Gastrocnemius medialis (tissue), 4 donors: ENCODE measurements at regions not wholly inside any gene's neighbourhood (a gene's known extent, or its start where the extent isn't known, plus 50 kb on each side); places are given as distances from the start of the nearest gene placed in this dataset.

ENCODE experiments used
- ATAC-seq, 2 donors: fragments of 150-250 bp; one replicate each; pipeline ENCODE4 v1.9.1; 2016
- DNase-seq, 2 donors: peaks; one replicate each; pipeline ENCODE4 v3.0.0-alpha.2; 2019
- H3K27ac ChIP-seq, 4 donors: fragments of 200-600 bp; sonication (generic); 1 replicate in 1 of 4; 2 replicates in 3 of 4; pipeline ENCODE4 v1.5.1; 2016 to 2018; ENCODE audit warnings: mild to moderate bottlenecking in 2 of 4, moderate library complexity in 1 of 4
- H3K27me3 ChIP-seq, 3 donors: fragments of 200-600 bp; sonication (generic) in 2 of 3; 1 replicate in 1 of 3; 2 replicates in 2 of 3; pipeline versions ENCODE4 v1.5.1 to v1.6.0; 2016 to 2019; ENCODE audit warnings: mild to moderate bottlenecking in 1 of 3, moderate library complexity in 1 of 3
- H3K36me3 ChIP-seq, 2 donors: fragments of 200-600 bp; sonication (generic) in 1 of 2; one replicate each; pipeline ENCODE4 v1.5.1; 2017 to 2018
- H3K4me1 ChIP-seq, 2 donors: fragments of 200-600 bp; sonication (generic) in 1 of 2; one replicate each; pipeline ENCODE4 v1.5.1; 2016 to 2017; ENCODE audit warnings: mild to moderate bottlenecking in 2 of 2
- H3K4me3 ChIP-seq, 4 donors: fragments of 200-600 bp; sonication (generic) in 3 of 4; 1 replicate in 1 of 4; 2 replicates in 3 of 4; pipeline ENCODE4 v1.5.1; 2016 to 2019; ENCODE audit warnings: mild to moderate bottlenecking in 2 of 4
- H3K9me3 ChIP-seq, 3 donors: fragments of 200-600 bp; sonication (generic) in 2 of 3; 1 replicate in 1 of 3; 2 replicates in 2 of 3; pipeline ENCODE4 v1.5.1; 2016 to 2019
- POLR2A ChIP-seq, 2 donors: fragments of 450-650 bp; IDR thresholded peaks; one replicate each; pipeline ENCODE4 v1.6.1; 2017; ENCODE audit warnings: antibody characterized with exemption in 2 of 2, mild to moderate bottlenecking in 2 of 2, moderate library complexity in 2 of 2
- in situ Hi-C, 4 donors: fragments of 200-750 bp; cut with MboI; loops; one replicate each; pipeline versions ENCODE4 v1.15.0 to v1.8.0; 2017; ENCODE audit warnings: low sequenced_read_pairs in 4 of 4
- intact Hi-C: fragments of 100-400 bp; cut with DNase I; formaldehyde crosslinking; loops from one replicate; pipeline ENCODE4 v1.15.1; 2023; ENCODE audit warnings: low total_unique reads
- TF ChIP-seq, protein P1 (sequence below), 5 experiments: fragments of 450-650 bp in 3 of 5; fragments of 200-600 bp in 2 of 5; sonication (generic) in 2 of 5; IDR thresholded peaks in 4 of 5; conservative IDR thresholded peaks in 1 of 5; 1 replicate in 4 of 5; 2 replicates in 1 of 5; pipeline ENCODE4 v1.5.1; 2016 to 2019; ENCODE audit warnings: antibody characterized with exemption in 5 of 5, mild to moderate bottlenecking in 3 of 5, moderate library complexity in 3 of 5

- no peaks in the 10 kb centered on the region for H3K27me3 ChIP-seq
- DNase-seq: no peak
- intact Hi-C loops: no loop called here
Observed at GRCh38 chr13:73450583-73450982, 391.8 kb downstream of the KLF5 start.

DNA sequence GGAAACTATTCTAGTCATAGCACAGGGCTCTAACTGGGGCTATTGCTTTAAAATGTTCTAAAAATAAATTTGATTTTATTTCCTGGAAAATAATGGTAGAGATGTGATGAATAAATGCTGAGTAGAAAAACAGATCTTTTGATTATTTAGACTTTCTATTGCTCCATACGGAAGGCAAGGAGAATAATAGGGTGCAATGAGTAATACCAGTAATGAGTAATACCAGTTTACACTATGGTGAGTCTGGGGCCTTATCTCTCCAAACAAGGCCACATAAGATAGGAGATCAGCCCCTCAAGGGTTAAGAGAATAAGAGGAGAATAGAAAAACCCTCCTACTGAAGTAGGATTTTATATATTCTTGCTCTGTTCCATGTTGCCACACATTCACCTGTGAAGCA, 390.4 kb downstream of the KLF5 start:
- no peaks in the 10 kb centered on the region for H3K4me1 ChIP-seq
- TF ChIP-seq, protein P1, sequence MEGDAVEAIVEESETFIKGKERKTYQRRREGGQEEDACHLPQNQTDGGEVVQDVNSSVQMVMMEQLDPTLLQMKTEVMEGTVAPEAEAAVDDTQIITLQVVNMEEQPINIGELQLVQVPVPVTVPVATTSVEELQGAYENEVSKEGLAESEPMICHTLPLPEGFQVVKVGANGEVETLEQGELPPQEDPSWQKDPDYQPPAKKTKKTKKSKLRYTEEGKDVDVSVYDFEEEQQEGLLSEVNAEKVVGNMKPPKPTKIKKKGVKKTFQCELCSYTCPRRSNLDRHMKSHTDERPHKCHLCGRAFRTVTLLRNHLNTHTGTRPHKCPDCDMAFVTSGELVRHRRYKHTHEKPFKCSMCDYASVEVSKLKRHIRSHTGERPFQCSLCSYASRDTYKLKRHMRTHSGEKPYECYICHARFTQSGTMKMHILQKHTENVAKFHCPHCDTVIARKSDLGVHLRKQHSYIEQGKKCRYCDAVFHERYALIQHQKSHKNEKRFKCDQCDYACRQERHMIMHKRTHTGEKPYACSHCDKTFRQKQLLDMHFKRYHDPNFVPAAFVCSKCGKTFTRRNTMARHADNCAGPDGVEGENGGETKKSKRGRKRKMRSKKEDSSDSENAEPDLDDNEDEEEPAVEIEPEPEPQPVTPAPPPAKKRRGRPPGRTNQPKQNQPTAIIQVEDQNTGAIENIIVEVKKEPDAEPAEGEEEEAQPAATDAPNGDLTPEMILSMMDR (IDR thresholded peaks at IDR 0.05 in 4 of 5, conservative IDR thresholded peaks at IDR 0.05 in 1 of 5): no peak
- TF ChIP-seq POLR2A (IDR thresholded peaks at IDR 0.05): no peak
- intact Hi-C loops (no loop called here), in situ Hi-C loops (no loop called here)
- H3K27ac ChIP-seq: no peak overlapping the region
- ATAC-seq: no peak
- no peak overlapping the region for H3K4me3 ChIP-seq
- H3K27me3 ChIP-seq: no peaks in the 10 kb centered on the region
- H3K9me3 ChIP-seq: no peaks in the 10 kb centered on the region
- H3K36me3 ChIP-seq: no peaks in the 10 kb centered on the region
- DNase-seq: no peak

More at GRCh38 chr13:73450583-73450982, 391.8 kb downstream of the KLF5 start:
- Histone ChIP-seq H3K36me3 (no peaks in the 10 kb centered on the region), H3K9me3 (no peaks in the 10 kb centered on the region), H3K27ac (no peak overlapping the region), H3K4me1 (no peaks in the 10 kb centered on the region), H3K4me3 (no peak overlapping the region)
- no peak for ATAC-seq
- TF ChIP-seq POLR2A (IDR thresholded peaks at IDR 0.05): no peak
- TF ChIP-seq, protein P1 (IDR thresholded peaks at IDR 0.05 in 4 of 5, conservative IDR thresholded peaks at IDR 0.05 in 1 of 5): no peak
- in situ Hi-C loops: no loop called here

DNA sequence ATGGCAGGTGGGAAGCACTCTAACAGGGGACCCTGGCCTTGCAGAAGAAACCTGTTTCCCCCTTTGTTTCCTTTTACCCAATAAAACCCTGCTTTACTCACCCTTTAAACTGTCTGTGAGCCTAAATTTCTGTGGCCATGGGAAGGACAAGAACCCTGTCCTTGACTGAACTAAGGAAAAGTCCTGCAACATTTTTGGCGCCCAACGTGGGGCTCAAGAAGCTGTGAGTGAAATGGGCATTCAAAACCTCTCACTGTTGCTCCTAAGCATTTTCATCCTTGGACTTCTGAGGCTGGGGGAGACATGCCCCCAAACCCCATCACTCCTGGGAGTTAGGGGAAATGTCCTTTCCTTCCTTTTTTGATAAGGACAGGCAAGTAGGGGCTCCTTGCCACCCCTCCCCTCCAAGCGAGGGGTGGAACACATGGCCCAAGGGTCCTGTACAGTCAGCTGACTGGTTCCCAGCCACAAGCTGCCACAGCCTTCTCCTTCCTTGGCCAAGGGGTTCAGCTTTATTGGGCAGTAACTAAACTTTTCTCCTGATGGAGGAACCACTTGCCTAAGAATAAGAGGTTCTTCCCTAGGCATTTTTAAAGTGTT, 381.6 kb downstream of the KLF5 start:
- peaks cover 0 to 11% (median 5%) of the 10 kb centered on the region in 3 donors for H3K9me3 ChIP-seq
- DNase-seq (no peak), ATAC-seq (no peak)
- TF ChIP-seq, protein P1 (IDR thresholded peaks at IDR 0.05 in 4 of 5, conservative IDR thresholded peaks at IDR 0.05 in 1 of 5): no peak
- no peak for TF ChIP-seq POLR2A (IDR thresholded peaks at IDR 0.05)
- H3K27me3 ChIP-seq: no peaks in the 10 kb centered on the region
- no peaks in the 10 kb centered on the region for H3K36me3 ChIP-seq
- no peak overlapping the region for H3K27ac ChIP-seq
- no peak overlapping the region for H3K4me3 ChIP-seq
- in situ Hi-C loops (no loop called here), intact Hi-C loops (no loop called here)
- no peaks in the 10 kb centered on the region for H3K4me1 ChIP-seq

DNA sequence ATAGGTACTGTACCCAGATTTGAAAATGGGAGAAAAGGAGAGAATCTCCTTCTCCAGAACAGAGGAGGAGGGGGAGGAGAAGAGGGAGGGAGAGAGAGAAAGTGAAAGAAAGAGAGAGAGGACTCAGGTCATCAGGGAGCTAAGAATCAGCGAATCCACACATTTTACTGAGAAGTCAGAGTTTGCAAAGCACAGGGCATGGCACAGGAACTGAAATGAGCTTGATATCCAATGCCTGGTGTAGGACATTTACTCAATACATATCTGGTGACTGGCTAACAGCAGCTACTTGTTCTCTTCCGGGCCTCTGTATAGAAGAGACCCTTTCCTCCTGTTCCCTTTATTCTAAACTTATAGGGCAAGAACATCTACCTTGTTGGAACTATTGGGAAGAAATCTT, 375.1 kb downstream of the KLF5 start:
- no peak for DNase-seq
- H3K9me3 ChIP-seq: no peaks in the 10 kb centered on the region
- no peak for ATAC-seq
- in situ Hi-C loops: no loop called here
- H3K36me3 ChIP-seq: no peaks in the 10 kb centered on the region
- H3K27ac ChIP-seq: no peak overlapping the region
- no peak overlapping the region for H3K4me3 ChIP-seq
- TF ChIP-seq, protein P1 (IDR thresholded peaks at IDR 0.05 in 4 of 5, conservative IDR thresholded peaks at IDR 0.05 in 1 of 5): no peak
- TF ChIP-seq POLR2A (IDR thresholded peaks at IDR 0.05): no peak
- intact Hi-C loops: no loop called here
- no peaks in the 10 kb centered on the region for H3K27me3 ChIP-seq
- no peaks in the 10 kb centered on the region for H3K4me1 ChIP-seq

GRCh38 chr13:73433458-73433857, 374.7 kb downstream of the KLF5 start:
- no peaks in the 10 kb centered on the region for H3K9me3 ChIP-seq
- intact Hi-C loops: no loop called here
- TF ChIP-seq, protein P1 (IDR thresholded peaks at IDR 0.05 in 4 of 5, conservative IDR thresholded peaks at IDR 0.05 in 1 of 5): no peak
- TF ChIP-seq POLR2A (IDR thresholded peaks at IDR 0.05): no peak
- DNase-seq (no peak), ATAC-seq (no peak)
- H3K27me3 ChIP-seq: no peaks in the 10 kb centered on the region
- H3K36me3 ChIP-seq: no peaks in the 10 kb centered on the region
- in situ Hi-C loops: no loop called here
- H3K4me1 ChIP-seq: no peaks in the 10 kb centered on the region
- H3K4me3 ChIP-seq: no peak overlapping the region
- H3K27ac ChIP-seq: no peak overlapping the region
